GM19239 (cell line): ENCODE measurements at regions not wholly inside any gene's neighbourhood (a gene's known extent, or its start where the extent isn't known, plus 50 kb on each side); places are given as distances from the start of the nearest gene placed in this dataset.

Experiments
- DNase-seq: peaks from one replicate; pipeline ENCODE4 v3.0.0; 2011; ENCODE audit warnings: low spot score; ENCODE audit not compliant: insufficient read length
- FAIRE-seq: peaks from 2 replicates; lab custom pipeline; 2011; peaks lifted over from hg19 to GRCh38; lab: Jason Lieb, UNC

DNA sequence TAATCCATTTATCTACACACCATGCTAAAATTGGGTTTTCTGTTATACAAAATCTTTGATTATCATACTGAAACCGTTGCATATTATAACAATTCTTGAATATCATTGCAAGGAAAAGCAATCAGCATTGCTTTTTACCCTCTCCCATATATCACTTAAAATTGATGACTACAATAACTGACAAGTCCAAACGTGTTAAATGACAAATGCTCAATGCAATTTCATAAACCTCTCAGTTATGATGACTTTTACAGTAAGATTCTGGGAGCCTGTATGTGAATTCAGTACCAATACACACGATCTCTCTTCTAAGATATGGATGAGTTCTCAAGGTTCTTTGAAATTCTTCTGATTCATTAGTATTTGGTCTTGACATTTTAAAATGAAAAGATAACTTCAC is 368.5 kb upstream of the TRIB2 start:
- FAIRE-seq: no peak
- DNase-seq: no peak

DNA sequence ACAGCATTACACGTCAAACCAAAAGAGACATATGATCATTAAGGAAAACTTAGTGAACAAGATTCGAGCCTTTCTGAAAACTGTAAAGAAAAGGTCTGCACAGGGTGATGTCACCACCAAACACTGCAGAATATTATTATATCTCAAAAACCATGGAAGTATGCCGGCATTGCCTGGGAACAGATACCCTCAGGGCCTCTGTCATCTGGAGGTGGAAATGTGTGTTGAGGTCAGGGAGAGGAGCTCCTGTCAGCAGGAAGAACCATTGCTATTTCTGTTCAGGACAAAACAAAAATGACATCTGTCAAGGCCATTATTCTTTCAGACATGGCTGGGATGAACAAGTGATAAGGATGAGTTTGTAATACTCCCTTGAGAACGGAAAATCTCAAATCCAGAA is 365.9 kb upstream of the TRIB2 start:
- no peak for FAIRE-seq
- DNase-seq: no peak

DNA sequence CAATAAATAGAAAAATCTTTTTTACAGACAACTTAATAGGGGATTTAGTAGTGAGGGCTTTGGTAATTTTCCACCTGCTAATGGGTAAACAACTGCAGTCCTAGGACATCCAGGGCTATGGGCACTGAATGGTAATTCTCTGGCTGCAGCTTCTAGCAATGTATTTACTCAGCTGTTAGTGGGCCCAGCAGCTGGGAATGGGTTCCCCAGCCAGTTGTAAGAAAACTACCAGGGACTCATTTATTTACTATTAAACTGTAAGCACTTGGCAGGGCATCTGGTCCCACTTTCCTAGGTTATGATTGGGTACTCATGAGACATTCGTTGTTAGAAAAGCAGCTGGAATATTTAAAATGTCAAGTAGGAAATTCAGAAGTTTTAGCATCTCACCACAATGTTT is 363.8 kb upstream of the TRIB2 start:
- DNase-seq: no peak
- no peak for FAIRE-seq

DNA sequence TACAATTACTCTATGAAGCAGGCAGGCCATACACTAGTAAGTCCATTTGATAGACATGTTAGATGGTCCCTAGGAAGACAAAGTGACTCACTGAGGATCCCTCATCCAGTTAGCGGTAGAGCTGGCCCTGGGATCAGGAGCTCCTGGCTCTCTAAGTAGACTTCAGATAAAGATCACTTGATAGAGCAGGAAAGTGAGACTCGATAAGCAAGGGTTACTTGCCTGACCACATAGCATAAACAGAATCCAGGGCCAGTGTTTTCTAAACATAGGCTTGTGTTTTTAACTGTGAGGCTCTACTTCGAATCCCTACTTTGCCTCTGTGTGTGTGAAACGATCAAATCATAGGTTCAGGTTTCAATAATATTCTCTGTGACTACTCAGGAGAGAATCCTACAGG is 355.2 kb upstream of the TRIB2 start:
- FAIRE-seq: no peak
- no peak for DNase-seq

DNA sequence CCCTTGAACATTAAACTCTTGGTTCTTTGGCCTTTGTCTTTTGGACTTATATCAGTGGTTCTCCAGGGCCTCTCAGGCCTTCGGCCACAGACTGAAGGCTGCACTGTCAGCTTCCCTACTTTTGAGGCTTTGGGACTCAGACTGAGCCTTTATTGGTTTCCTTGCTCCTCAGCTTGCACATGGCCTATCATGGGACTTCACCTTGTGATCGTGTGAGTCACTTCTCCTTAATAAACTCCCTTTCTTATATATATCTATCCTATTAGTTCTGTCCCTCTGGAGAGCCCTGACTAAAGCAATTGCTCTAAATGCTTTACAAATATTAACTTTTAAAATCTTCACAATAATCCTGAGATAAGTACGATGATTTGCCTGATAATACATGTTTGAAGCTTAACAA is 353.6 kb upstream of the TRIB2 start:
- DNase-seq: no peak
- FAIRE-seq: no peak

DNA sequence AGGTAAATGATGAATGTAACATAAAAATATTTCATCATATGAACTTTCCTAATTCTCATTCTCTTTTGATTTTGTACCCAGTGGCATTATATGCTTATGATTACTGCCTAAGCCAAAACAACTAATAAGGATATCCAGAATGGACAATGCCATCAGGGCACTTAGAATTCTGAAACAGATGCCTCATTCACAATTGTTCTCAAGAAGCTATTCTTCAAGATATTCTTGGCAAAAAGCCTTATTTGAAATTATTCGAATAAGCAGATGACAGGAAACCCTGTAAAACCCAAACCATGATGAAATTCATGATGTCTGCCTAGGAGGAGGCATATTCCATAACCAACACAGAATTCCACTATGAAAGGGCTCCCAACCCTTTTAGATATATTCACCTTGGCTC is 353.2 kb upstream of the TRIB2 start:
- FAIRE-seq (no peak), DNase-seq (no peak)

DNA sequence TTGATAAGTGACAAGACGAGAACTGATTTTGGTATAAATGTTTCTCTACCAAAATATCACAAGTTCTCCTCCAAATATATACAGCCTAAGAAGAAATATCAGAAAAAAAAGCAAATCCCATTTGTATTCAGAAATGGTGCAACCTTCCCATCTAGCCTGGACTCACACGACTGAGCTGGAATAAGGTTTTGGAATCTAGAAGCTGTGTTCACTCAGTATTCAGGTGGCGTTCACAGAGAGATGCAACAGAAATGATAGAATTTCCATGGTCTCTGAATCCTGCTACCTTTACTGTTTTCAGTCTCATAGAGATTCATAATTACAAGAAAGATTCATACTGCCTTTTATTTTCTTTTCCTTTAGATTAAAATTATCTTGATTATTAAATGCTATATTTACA is 347.2 kb upstream of the TRIB2 start:
- DNase-seq (no peak), FAIRE-seq (no peak)

DNA sequence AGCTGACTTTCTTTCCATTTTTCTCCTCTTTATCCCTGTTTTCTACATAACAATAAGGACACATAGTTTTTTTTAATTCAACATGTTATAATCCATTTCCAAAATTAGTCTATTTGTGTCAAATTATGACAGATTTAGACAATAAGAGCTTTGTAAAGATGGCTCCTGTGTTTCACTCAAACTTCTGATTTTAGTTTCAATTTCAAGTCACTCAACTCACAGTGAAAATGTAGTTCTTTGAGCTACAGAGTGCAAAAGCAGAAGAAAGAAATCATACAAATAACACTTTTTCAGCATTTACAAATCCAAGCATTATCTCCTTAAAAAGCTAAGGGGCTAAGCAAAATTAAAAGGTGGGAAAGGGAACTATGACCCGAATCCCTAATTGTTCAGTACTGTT is 340.7 kb upstream of the TRIB2 start:
- no peak for FAIRE-seq
- no peak for DNase-seq

DNA sequence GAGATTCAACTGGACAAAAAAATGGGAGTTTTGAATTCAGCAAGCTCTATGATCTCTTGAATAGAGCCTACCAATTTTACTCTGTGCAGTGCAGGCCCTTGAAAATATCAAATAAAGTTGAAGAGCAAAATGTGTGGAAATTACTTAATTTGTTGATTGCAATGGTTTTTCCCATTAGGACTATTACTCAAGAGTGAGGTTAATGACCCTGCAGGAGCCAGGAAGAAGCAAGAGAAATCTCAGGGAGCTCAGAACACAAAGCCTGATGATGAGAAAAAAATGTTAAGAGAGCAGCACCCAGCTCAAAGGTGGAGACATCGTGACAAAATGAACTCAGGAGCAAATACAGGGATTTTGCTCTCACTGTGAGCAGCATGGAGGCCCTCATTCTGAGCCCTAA is 337.6 kb upstream of the TRIB2 start:
- DNase-seq (no peak), FAIRE-seq (no peak)

DNA sequence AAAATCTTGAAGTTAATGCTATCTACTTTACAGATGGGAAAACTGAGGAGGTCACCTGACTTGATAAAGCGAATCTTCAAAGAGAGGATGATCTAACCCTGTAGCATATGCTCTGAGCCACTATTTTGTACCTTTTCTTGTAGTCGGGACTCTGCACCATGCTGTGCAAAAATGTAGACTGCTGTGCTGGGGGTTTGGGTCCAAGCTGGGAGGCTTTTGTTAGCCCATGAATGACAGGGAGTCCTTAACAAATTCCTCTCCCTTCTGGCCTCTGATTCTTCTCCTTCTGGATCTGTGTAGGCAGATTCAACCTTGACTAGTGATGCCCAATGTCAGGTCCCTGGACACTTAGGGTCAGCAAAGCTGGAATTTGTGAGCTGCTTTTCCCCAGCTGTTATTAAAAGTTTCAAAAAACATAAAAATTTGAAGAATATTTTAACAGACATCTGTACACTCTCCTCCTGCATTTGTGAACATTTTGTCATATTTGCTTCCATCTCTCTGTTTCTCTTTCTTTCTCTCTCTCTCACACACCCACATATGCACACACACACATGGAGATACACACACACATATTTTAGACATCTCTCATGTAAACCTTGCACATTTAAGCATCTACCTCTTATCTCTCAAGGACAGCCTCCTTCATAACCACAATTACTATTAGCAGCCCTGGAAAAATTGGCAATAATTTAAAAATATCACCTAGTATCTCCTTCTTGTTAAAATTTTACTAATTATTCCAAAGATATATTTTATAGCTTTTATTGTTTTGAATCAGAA is 335.0 kb upstream of the TRIB2 start:
- DNase-seq (no peak), FAIRE-seq (no peak)

DNA sequence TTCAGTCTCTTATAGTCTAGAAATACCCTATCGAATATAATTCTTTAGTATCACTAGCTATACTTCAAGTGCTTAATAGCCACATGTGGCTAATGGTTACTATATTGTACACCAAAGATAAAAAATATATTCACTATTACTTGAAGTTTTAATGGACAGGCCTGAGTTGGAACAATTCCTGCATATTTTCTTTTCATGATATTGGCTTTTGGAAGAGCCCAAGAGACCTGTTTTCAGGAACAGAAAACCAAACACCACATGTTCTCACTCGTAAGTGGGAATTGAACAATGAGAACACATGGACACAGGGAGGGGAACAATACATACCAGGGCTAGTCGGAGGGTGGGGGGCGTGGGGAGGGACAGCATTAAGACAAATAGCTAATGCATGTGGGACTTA is 334.4 kb upstream of the TRIB2 start:
- FAIRE-seq: no peak
- no peak for DNase-seq

DNA sequence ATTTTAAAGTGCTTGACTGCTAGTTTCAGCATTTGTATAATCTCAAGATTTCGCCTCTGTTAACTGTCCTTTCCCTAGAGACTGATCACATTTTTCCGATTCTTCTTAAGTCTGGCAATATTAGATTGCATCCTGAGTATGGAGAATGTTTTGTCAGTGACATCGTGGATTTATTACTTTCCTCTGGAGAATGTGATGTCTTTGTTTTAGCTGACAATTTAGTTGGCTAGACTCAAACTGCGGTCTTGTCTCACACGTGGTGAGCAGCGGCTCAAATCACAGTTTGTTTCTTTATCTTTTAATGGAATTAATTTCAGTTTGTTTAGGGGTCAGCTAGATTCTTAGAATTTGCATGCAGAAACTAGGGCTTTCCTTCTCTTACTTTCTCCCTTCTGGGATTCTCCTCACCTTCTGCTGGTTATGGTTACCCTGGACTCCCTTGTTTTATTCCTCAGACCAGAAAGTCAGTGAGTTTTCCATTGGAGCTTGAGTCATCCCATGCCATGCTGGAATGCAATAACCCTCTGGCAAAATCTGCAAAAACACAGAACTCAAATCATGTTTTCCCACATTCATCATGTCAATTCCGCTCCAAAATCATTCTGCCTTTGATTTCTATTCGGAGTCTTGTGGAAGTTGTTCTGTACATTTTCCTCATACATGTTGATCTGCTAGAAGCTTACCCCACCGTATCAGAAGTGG is 327.2 kb upstream of the TRIB2 start:
- FAIRE-seq (no peak), DNase-seq (no peak)

DNA sequence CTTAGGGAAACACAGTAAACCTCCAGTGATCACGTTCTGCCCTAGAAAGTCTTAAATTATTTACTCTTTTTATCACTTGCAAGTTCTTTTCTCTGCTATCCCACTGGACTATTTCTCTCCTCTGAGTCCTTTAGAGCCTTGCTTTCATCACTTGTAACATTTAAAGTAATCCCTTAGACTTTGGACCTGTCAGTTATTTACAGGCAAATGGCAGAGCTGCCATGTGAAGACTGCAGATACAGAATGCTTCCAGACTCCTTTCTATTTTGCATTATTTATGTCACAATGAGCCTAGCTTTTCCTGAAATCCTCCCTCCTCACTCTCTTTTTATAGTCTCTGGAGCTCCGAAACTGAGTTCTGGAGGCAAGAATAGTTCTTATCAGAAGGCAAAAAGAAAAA is 325.6 kb upstream of the TRIB2 start:
- DNase-seq (no peak), FAIRE-seq (no peak)

DNA sequence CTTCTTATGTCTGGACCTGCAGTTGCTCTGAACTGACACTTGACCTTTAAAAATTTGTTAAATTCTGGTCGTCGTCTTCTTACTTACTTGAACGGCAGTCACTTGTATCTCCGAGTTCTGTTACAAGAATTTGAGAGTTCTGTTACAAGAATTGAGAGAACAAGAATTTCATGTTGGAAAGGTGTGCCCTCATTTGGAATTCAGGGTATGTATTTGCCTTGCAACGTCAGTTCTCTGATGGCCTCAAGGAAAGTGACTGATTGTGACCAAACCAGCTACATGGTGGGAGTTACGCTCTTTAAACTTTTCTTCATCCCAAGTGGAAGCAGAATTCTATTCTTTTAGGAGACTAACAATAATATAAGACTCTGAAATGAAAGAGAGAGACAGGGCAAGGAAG is 320.0 kb upstream of the TRIB2 start:
- FAIRE-seq (no peak), DNase-seq (no peak)

DNA sequence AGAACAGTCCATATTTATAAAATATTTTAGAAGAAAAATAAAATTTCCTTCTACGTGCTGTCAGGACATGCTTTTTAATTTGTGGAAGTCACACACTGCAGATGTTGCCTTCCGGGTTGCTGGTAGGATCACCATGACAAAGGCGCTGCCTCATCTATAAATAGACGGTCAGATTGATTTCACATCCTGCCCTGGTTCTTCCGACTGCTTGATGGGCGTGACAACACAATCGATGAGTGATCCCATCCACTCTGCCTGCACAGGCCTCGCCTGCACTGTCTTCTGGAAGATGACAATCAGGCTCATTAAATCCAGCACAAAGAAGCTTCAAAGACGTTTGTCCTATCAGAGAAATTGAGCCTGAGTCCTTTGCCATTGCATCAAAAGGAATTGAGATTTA is 318.9 kb upstream of the TRIB2 start:
- FAIRE-seq (no peak), DNase-seq (no peak)

DNA sequence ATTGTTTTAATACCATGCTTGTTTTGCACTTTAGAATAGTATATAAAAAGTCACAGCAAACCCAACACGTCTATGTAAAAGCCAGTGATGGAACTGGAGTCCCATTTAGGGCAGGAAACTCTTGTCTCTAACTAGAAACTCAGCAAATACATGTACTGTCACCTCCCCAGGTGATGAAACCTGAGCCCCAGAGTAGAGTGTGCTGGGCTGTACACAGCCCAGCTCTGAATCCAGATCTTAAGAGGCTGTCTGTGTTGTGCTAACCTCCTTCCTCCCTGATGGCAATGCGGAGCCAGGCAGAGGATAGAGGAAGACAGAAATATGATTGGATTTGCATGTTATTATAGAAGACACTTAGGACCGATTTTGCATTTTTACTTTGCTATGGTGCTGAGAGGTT is 317.5 kb upstream of the TRIB2 start:
- FAIRE-seq (no peak), DNase-seq (no peak)

DNA sequence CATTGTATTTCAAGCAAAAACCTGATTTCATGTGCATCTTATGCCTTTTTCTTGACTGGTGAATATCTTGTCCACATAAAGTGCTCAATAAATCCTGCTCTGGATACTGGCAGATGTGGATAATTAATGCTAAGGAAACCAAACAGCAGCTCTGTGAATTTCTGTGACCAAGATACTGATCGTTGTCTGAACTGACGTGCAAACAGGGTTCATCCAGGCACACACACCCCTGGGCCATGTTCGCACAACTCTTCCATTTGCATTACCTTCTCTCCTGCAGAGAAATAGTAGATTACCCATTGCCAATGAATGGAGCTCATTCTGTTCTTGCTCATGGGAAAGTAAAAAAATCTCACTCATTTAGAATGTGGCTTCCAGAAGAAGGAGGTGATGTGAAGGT is 316.2 kb upstream of the TRIB2 start:
- FAIRE-seq (no peak), DNase-seq (no peak)

DNA sequence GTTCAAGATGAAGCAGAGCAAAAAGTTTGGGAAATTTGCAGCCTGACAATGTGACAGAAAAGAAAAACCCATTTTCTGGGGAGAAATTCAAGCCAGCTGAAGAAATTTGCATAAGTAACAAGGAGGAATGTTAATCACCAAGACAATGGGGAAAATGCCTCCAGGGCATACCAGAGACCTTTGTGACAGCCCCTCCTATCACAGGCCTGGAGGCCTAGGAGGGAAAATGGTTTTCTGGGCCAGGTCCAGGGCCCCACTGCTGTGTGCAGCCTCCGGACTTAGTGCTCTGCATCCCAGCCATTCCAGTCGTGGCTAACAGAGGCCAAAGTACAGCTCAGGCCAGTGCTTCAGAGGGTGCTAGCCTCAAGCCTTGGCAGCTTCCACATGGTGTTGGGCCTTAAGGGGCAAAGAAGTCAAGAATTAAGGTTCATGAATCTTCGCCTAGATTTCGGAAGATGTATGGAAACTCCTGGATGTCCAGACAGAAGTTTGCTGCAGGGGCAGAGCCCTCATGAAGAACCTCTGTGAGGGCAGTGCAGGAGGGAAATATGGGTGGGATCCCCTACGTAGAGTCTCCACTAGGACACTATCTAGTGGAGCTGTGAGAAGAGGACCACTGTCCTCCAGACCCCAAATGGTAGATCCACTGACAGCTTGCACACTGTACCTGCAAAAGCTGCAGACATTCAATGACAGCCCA is 314.1 kb upstream of the TRIB2 start:
- DNase-seq (no peak), FAIRE-seq (no peak)

DNA sequence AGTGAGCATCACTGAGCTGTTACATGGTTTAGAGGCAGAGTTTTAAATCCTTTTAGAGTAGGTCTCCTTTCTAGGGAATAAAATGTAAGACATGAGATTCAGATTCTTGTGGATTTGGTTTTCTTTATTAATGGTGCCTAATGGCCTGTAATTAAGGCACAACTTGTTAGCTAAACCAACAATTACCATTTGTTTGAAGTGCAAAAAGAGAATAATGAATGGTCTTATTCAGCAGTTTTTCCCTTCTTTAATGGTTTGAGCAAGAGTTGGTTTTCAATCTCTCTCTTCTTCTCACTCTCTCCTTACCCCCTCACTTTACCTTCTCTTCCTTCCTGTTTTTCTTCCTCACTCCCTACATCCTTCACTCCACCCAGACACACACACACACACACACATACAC is 312.2 kb upstream of the TRIB2 start:
- no peak for FAIRE-seq

DNA sequence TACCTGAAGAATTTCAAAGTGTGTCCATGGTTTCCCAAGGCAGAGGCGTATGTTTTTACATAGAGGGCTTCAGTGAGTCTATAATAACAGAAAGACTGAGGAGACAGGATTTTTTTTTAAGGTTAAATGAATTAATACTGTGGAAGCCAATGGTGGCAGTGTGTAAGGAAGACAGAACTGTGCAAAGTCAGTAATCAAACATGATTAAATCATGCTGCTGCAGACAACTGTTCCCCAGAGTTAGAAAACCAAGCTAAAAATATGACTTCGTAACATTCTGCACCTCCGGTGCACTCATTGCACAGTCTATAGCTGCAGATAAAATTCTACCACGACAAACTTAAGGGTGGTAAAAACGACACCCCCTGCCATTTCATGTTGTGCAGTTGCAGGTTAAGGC is 309.6 kb upstream of the TRIB2 start:
- FAIRE-seq (no peak), DNase-seq (no peak)

More for the DNA sequence above, 312.2 kb upstream of the TRIB2 start:
- DNase-seq: no peak

DNA sequence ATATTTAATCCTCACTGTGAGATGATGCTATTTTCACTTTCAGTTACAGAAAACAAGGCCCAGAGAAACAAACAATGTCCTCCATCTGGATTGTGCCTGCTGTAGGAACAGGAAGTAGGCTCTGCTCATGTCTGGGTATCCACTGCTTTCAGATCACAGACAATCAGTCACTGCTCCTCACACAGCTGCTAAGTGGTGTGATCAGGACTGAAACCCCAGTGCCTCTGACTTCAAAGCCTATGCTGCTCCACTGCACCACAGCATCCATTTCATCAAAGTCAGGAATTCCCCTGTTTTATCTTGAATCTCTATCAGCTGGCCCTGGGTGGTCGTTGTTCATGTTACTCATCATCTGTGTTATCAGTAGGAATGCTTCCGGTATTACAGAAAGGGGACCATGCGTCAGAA is 303.8 kb upstream of the TRIB2 start:
- DNase-seq (peak; percentile 28), FAIRE-seq (peak; percentile 35)
